Neural progenitor cell (in vitro differentiated cells): ENCODE measurements at regions not wholly inside any gene's neighbourhood (a gene's known extent, or its start where the extent isn't known, plus 50 kb on each side); places are given as distances from the start of the nearest gene placed in this dataset.

ENCODE experiments used
- DNase-seq: peaks from one replicate; pipeline ENCODE4 v3.0.0-alpha.2; 2016; ENCODE audit warnings: low spot score
- H2AFZ ChIP-seq: fragments of 200-600 bp; sonication (generic); replicated peaks from 2 replicates; pipeline ENCODE4 v1.6.1; 2016; ENCODE audit warnings: antibody characterized with exemption
- H3F3A ChIP-seq: fragments of 200-600 bp; sonication (generic); 2 replicates; pipeline ENCODE4 v1.6.1; 2016; ENCODE audit warnings: antibody characterized with exemption, low read depth
- H3K27ac ChIP-seq: fragments of 200-600 bp; sonication (generic); 2 replicates; pipeline ENCODE4 v1.5.1; 2016; ENCODE audit warnings: mild to moderate bottlenecking
- H3K27me3 ChIP-seq: fragments of 200-600 bp; sonication (generic); 2 replicates; pipeline ENCODE4 v1.6.1; 2016; ENCODE audit warnings: mild to moderate bottlenecking, moderate library complexity
- H3K36me3 ChIP-seq: fragments of 200-600 bp; sonication (generic); 2 replicates; pipeline ENCODE4 v1.5.1; 2016
- H3K4me1 ChIP-seq: fragments of 200-600 bp; sonication (generic); 2 replicates; pipeline ENCODE4 v1.6.1; 2016; ENCODE audit warnings: mixed run types
- H3K4me2 ChIP-seq: fragments of 200-600 bp; sonication (generic); 2 replicates; pipeline ENCODE4 v1.6.1; 2016
- H3K4me3 ChIP-seq: fragments of 200-600 bp; sonication (generic); 2 replicates; pipeline ENCODE4 v1.5.1; 2016
- H3K79me2 ChIP-seq: fragments of 200-600 bp; sonication (generic); 2 replicates; pipeline ENCODE4 v1.6.1; 2016; ENCODE audit warnings: low read depth
- H3K9ac ChIP-seq: fragments of 200-600 bp; sonication (generic); 2 replicates; pipeline ENCODE4 v1.6.1; 2016
- H3K9me3 ChIP-seq: fragments of 200-600 bp; sonication (generic); 2 replicates; pipeline ENCODE4 v1.5.1; 2016; ENCODE audit warnings: low read depth
- H4K20me1 ChIP-seq: fragments of 200-600 bp; sonication (generic); 2 replicates; pipeline ENCODE4 v1.6.1; 2016; ENCODE audit warnings: low read depth
- H3K27ac Mint-ChIP-seq: 3 replicates; pipeline ENCODE4 v1.8.0; 2021; ENCODE audit warnings: mixed read lengths
- H3K27me3 Mint-ChIP-seq: 2 replicates; pipeline ENCODE4 v1.8.0; 2022; ENCODE audit warnings: low read depth, mild to moderate bottlenecking, inconsistent platforms, moderate library complexity, mixed read lengths; ENCODE audit not compliant: insufficient read depth
- H3K36me3 Mint-ChIP-seq: 3 replicates; pipeline ENCODE4 v1.8.0; 2021; ENCODE audit warnings: mixed read lengths
- H3K4me1 Mint-ChIP-seq: 3 replicates; pipeline ENCODE4 v1.8.0; 2021; ENCODE audit warnings: mixed read lengths
- H3K4me3 Mint-ChIP-seq: 3 replicates; pipeline ENCODE4 v1.8.0; 2021; ENCODE audit warnings: mild to moderate bottlenecking, moderate library complexity, mixed read lengths
- H3K9me3 Mint-ChIP-seq: 3 replicates; pipeline ENCODE4 v1.8.0; 2020; ENCODE audit warnings: mixed read lengths
- EZH2 ChIP-seq: fragments of 200-600 bp; sonication (generic); IDR thresholded peaks from 2 replicates; pipeline ENCODE4 v1.6.1; 2017; ENCODE audit warnings: antibody characterized with exemption, mild to moderate bottlenecking, moderate library complexity
- EZH2phosphoT487 ChIP-seq: fragments of 200-600 bp; sonication (generic); IDR thresholded peaks from 2 replicates; pipeline ENCODE4 v1.6.1; 2017; ENCODE audit warnings: antibody characterized with exemption
- TF ChIP-seq, protein P1 (sequence below): fragments of 200-600 bp; sonication (generic); IDR thresholded peaks from 2 replicates; pipeline ENCODE4 v1.5.1; 2017; ENCODE audit warnings: antibody characterized with exemption, mild to moderate bottlenecking

DNA sequence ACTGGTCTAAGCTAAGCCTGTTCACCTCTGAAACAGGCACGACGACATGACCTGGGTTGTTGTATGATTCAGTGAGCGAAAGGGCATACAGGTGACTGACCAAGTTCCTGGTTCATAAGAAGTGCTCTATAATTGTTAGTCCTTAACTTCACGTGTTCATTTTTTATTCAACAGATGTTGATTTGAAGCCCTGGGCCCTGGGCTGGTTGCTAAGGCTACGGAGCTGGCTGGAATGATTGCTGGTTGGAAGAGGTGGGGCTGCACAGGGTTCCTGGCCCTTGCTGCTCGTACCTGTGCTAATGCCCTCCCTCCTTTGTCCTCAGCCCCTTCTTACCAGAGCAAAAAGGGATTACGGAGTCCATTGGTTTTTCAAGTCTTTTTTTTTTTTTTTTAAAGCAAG is 111.3 kb upstream of the CSF3R start:
- H3K4me1 Mint-ChIP-seq: peaks cover 25% of the 10 kb centered on the region
- Histone ChIP-seq H2AFZ (no peak overlapping the region), H3K4me3 (no peak overlapping the region), H3K4me2 (no peak overlapping the region), H3K4me1 (peaks cover 31% of the 10 kb centered on the region), H4K20me1 (no peaks in the 10 kb centered on the region), H3K9ac (no peak overlapping the region), H3K27ac (no peak overlapping the region), H3K9me3 (no peaks in the 10 kb centered on the region), H3K36me3 (no peaks in the 10 kb centered on the region), H3K79me2 (no peaks in the 10 kb centered on the region), H3K27me3 (peaks cover 11% of the 10 kb centered on the region), H3F3A (peaks cover 7% of the 10 kb centered on the region)
- no peak for DNase-seq
- H3K27ac Mint-ChIP-seq: peak overlapping the region; percentile 47
- H3K36me3 Mint-ChIP-seq: no peaks in the 10 kb centered on the region
- no peak overlapping the region for H3K4me3 Mint-ChIP-seq
- H3K27me3 Mint-ChIP-seq: peaks cover 10% of the 10 kb centered on the region
- no peaks in the 10 kb centered on the region for H3K9me3 Mint-ChIP-seq
- TF ChIP-seq EZH2phosphoT487: no peak
- no peak for TF ChIP-seq EZH2
- TF ChIP-seq, protein P1, sequence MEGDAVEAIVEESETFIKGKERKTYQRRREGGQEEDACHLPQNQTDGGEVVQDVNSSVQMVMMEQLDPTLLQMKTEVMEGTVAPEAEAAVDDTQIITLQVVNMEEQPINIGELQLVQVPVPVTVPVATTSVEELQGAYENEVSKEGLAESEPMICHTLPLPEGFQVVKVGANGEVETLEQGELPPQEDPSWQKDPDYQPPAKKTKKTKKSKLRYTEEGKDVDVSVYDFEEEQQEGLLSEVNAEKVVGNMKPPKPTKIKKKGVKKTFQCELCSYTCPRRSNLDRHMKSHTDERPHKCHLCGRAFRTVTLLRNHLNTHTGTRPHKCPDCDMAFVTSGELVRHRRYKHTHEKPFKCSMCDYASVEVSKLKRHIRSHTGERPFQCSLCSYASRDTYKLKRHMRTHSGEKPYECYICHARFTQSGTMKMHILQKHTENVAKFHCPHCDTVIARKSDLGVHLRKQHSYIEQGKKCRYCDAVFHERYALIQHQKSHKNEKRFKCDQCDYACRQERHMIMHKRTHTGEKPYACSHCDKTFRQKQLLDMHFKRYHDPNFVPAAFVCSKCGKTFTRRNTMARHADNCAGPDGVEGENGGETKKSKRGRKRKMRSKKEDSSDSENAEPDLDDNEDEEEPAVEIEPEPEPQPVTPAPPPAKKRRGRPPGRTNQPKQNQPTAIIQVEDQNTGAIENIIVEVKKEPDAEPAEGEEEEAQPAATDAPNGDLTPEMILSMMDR: no peak

GRCh38 chr1:36591278-36591677 is 108.6 kb upstream of the CSF3R start:
- Histone ChIP-seq H3K79me2 (no peaks in the 10 kb centered on the region), H3K9me3 (no peaks in the 10 kb centered on the region), H3K27me3 (no peaks in the 10 kb centered on the region), H2AFZ (peak overlapping the region; percentile 48), H3K4me2 (peak overlapping the region; percentile 24), H3K4me3 (no peak overlapping the region), H4K20me1 (no peaks in the 10 kb centered on the region), H3K36me3 (no peaks in the 10 kb centered on the region), H3F3A (peaks cover 7% of the 10 kb centered on the region), H3K27ac (no peak overlapping the region), H3K4me1 (peaks cover 53% of the 10 kb centered on the region), H3K9ac (no peak overlapping the region)
- TF ChIP-seq, protein P1: peak; percentile 38
- TF ChIP-seq EZH2phosphoT487 (no peak), EZH2 (no peak)
- Mint-ChIP-seq H3K36me3 (no peaks in the 10 kb centered on the region), H3K4me1 (peaks cover 42% of the 10 kb centered on the region), H3K4me3 (no peak overlapping the region), H3K27me3 (peaks cover 13% of the 10 kb centered on the region), H3K27ac (no peak overlapping the region), H3K9me3 (no peaks in the 10 kb centered on the region)
- DNase-seq: no peak

DNA sequence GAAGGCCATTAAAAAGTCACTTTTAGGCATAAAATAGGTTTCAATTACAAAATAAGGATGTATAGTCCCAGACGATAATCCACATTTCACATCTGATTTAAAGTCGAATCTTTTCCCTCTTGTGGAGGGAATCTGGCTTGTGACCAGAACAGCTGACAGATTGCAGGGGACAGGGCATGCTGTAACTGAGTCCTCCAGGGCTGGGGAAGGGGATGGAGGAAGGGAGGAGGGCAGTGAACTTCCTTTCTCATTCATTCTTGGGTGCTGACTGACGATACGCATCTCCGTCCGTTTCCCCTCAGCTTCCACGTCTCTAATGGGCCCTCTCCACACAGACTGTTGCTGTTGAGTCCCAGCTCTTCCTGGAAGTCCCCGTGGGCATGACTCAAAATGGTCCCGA is 108.1 kb upstream of the CSF3R start:
- peak overlapping the region; percentile 24 for H3K4me2 ChIP-seq
- H3K4me1 Mint-ChIP-seq: peaks cover 46% of the 10 kb centered on the region

More for the DNA sequence above, 108.1 kb upstream of the CSF3R start:
- H3K9me3 Mint-ChIP-seq: no peaks in the 10 kb centered on the region
- Histone ChIP-seq H3K4me1 (peaks cover 58% of the 10 kb centered on the region), H3K9me3 (no peaks in the 10 kb centered on the region), H3K36me3 (no peaks in the 10 kb centered on the region), H3K27ac (no peak overlapping the region), H3K27me3 (no peaks in the 10 kb centered on the region), H3K4me3 (no peak overlapping the region), H3F3A (peaks cover 7% of the 10 kb centered on the region), H4K20me1 (no peaks in the 10 kb centered on the region), H2AFZ (peak overlapping the region; percentile 48), H3K79me2 (no peaks in the 10 kb centered on the region), H3K9ac (no peak overlapping the region)
- H3K4me3 Mint-ChIP-seq: no peak overlapping the region
- DNase-seq: no peak
- H3K27ac Mint-ChIP-seq: no peak overlapping the region
- no peaks in the 10 kb centered on the region for H3K36me3 Mint-ChIP-seq
- no peak for TF ChIP-seq EZH2phosphoT487
- TF ChIP-seq, protein P1: no peak
- no peak for TF ChIP-seq EZH2
- peaks cover 13% of the 10 kb centered on the region for H3K27me3 Mint-ChIP-seq
